ENCODE measurements at regions not wholly inside any gene's neighbourhood (a gene's known extent, or its start where the extent isn't known, plus 50 kb on each side); places are given as distances from the start of the nearest gene placed in this dataset.

- TF ChIP-seq CTCF (IDR thresholded peaks at IDR 0.05 in 2 of 3, conservative IDR thresholded peaks at IDR 0.05 in 1 of 3; ENCODE audit: borderline replicate concordance in 1 of 3, insufficient read depth in 1 of 3, low read depth in 2 of 3, low read length in 2 of 3) (no peak), EZH2 (IDR thresholded peaks at IDR 0.05) (no peak), ZFX (IDR thresholded peaks at IDR 0.05) (no peak), MAX (IDR thresholded peaks at IDR 0.05) (no peak)
These were observed 54.8 kb upstream of the CACUL1 start for GRCh38 chr10:118809357-118810220.

Data from HCT116 (cell line).